Stimulated activated CD8-positive, alpha-beta memory T cell treated with anti-CD3 and anti-CD28 coated beads, Interleukin-2, amount 100 ng/mL, for 48 hours (primary cell): ENCODE measurements at regions not wholly inside any gene's neighbourhood (a gene's known extent, or its start where the extent isn't known, plus 50 kb on each side); places are given as distances from the start of the nearest gene placed in this dataset.
A peak's percentile ranks its signal among the peaks of the same experiment; 100 is the strongest.
"Not testable (repeated sequence)": the region's sequence is repeated elsewhere in the genome, so short reads cannot be mapped to it uniquely, and the experiment has no call there.

ENCODE experiments used
- DNase-seq, 2 donors: peaks; one replicate each; pipeline ENCODE4 v3.0.0-alpha.2; 2020; ENCODE audit warnings: low read depth in 2 of 2

- DNase-seq, result no peak
These were observed 310.2 kb downstream of the ZNF536 start for GRCh38 chr19:30682146-30682998.

GRCh38 chr19:30681162-30682100 is 309.2 kb downstream of the ZNF536 start:
- no peak for DNase-seq

- DNase-seq, result not testable (repeated sequence)
These were observed 308.2 kb downstream of the ZNF536 start for GRCh38 chr19:30680399-30680798.

GRCh38 chr19:30679789-30680188 is 307.6 kb downstream of the ZNF536 start:
- DNase-seq, result no peak

- no peak for DNase-seq
These were observed 307.0 kb downstream of the ZNF536 start for GRCh38 chr19:30679153-30679702.

- DNase-seq, result no peak
These were observed 306.0 kb downstream of the ZNF536 start for GRCh38 chr19:30678168-30678567.

- no peak for DNase-seq
These were observed 305.5 kb downstream of the ZNF536 start for GRCh38 chr19:30677702-30678101.

- DNase-seq, result no peak
These were observed 305.0 kb downstream of the ZNF536 start for GRCh38 chr19:30676990-30677679.

- DNase-seq, result no peak
These were observed 302.9 kb downstream of the ZNF536 start for GRCh38 chr19:30675086-30675485.

GRCh38 chr19:30674656-30675055 is 302.5 kb downstream of the ZNF536 start:
- DNase-seq, result no peak

GRCh38 chr19:30673336-30673735 is 301.2 kb downstream of the ZNF536 start:
- DNase-seq, result no peak

- no peak for DNase-seq
These were observed 300.7 kb downstream of the ZNF536 start for GRCh38 chr19:30672926-30673325.

- no peak for DNase-seq
These were observed 299.5 kb downstream of the ZNF536 start for GRCh38 chr19:30671622-30672051.

GRCh38 chr19:30671367-30671619 is 299.1 kb downstream of the ZNF536 start:
- DNase-seq, result no peak

GRCh38 chr19:30670562-30671366 is 298.6 kb downstream of the ZNF536 start:
- DNase-seq, result no peak

GRCh38 chr19:30670011-30670329 is 297.8 kb downstream of the ZNF536 start:
- no peak for DNase-seq

- peak; percentile 24 to 41 for DNase-seq
These were observed 297.3 kb downstream of the ZNF536 start for GRCh38 chr19:30669329-30670010.

GRCh38 chr19:30668521-30669155 is 296.5 kb downstream of the ZNF536 start:
- DNase-seq, result no peak

GRCh38 chr19:30667746-30668145 is 295.6 kb downstream of the ZNF536 start:
- no peak for DNase-seq

- DNase-seq, result no peak
These were observed 295.0 kb downstream of the ZNF536 start for GRCh38 chr19:30667227-30667626.
